GM12878 (cell line): ENCODE measurements at regions not wholly inside any gene's neighbourhood (a gene's known extent, or its start where the extent isn't known, plus 50 kb on each side); places are given as distances from the start of the nearest gene placed in this dataset.

Source experiments
- CREB1 ChIP-seq: IDR thresholded peaks from 2 replicates; pipeline ENCODE4 v1.6.1; 2012; ENCODE audit warnings: low read depth, mild to moderate bottlenecking, inconsistent platforms
- CTCF ChIP-seq, 3 experiments: IDR thresholded peaks in 2 of 3; conservative IDR thresholded peaks in 1 of 3; 2 replicates each; pipeline ENCODE4 v1.5.1; 2011; ENCODE audit warnings: low read depth in 3 of 3, low read length in 3 of 3, mild to moderate bottlenecking in 3 of 3, control low read depth in 2 of 3, moderate library complexity in 2 of 3, inconsistent platforms in 1 of 3, mixed read lengths in 1 of 3; ENCODE audit not compliant: control insufficient read depth in 2 of 3, insufficient read depth in 1 of 3; ENCODE audit errors: extremely low read depth in 1 of 3
- FOXK2 ChIP-seq: fragments of 450-650 bp; IDR thresholded peaks from 2 replicates; pipeline ENCODE4 v1.6.1; 2017; ENCODE audit warnings: mild to moderate bottlenecking, moderate library complexity
- PML ChIP-seq: IDR thresholded peaks from 2 replicates; pipeline ENCODE4 v1.6.1; 2012; ENCODE audit warnings: low read length, inconsistent platforms
- POLR2A ChIP-seq: IDR thresholded peaks from 2 replicates; pipeline ENCODE4 v1.6.1; 2011; ENCODE audit warnings: low read depth, mild to moderate bottlenecking, low read length
- REST ChIP-seq: IDR thresholded peaks from 2 replicates; pipeline ENCODE4 v1.6.1; 2012; ENCODE audit warnings: mild to moderate bottlenecking, low read depth, low read length
- SUZ12 ChIP-seq: fragments of 200-600 bp; sonication (generic); IDR thresholded peaks from one replicate; pipeline ENCODE4 v1.6.1; 2018; ENCODE audit warnings: antibody characterized with exemption, mild to moderate bottlenecking; ENCODE audit not compliant: unreplicated experiment
- TAF1 ChIP-seq: IDR thresholded peaks from 2 replicates; pipeline ENCODE4 v1.6.1; 2011; ENCODE audit warnings: mild to moderate bottlenecking, low read depth, low read length, borderline replicate concordance
- TCF7 ChIP-seq: IDR thresholded peaks from 2 replicates; pipeline ENCODE4 v1.6.1; 2014; ENCODE audit warnings: antibody characterized with exemption, borderline replicate concordance
- ZNF274 ChIP-seq: IDR thresholded peaks from one replicate; pipeline ENCODE4 v1.8.0; 2011; ENCODE audit not compliant: insufficient read length, insufficient read depth

- no peak for TF ChIP-seq TCF7
- no peak for TF ChIP-seq CREB1
- TF ChIP-seq POLR2A: no peak
- no peak for TF ChIP-seq FOXK2
- no peak for TF ChIP-seq TAF1
- TF ChIP-seq REST: no peak
- TF ChIP-seq CTCF (IDR thresholded peaks at IDR 0.05 in 2 of 3, conservative IDR thresholded peaks at IDR 0.05 in 1 of 3; ENCODE audit: control insufficient read depth in 2 of 3, extremely low read depth in 1 of 3, insufficient read depth in 1 of 3, low read depth in 3 of 3, low read length in 3 of 3): no peak
- no peak for TF ChIP-seq PML
- TF ChIP-seq SUZ12: no peak
- no peak for TF ChIP-seq ZNF274
These were observed 279.6 kb upstream of the EDA2R start for GRCh38 chrX:66918511-66918910.
